ENCODE measurements at regions not wholly inside any gene's neighbourhood (a gene's known extent, or its start where the extent isn't known, plus 50 kb on each side); places are given as distances from the start of the nearest gene placed in this dataset.

- TF ChIP-seq ZNF462 (CRISPR knock-in tag; IDR thresholded peaks at IDR 0.05) (no peak), JUNB (IDR thresholded peaks at IDR 0.05; ENCODE audit: unreplicated experiment) (no peak), CREB1 (CRISPR knock-in tag; IDR thresholded peaks at IDR 0.05; ENCODE audit: low read depth) (no peak), NANOG (IDR thresholded peaks at IDR 0.05; ENCODE audit: borderline replicate concordance) (no peak), ZNF114 (CRISPR knock-in tag; IDR thresholded peaks at IDR 0.05) (no peak)
- TF ChIP-seq, protein P1, sequence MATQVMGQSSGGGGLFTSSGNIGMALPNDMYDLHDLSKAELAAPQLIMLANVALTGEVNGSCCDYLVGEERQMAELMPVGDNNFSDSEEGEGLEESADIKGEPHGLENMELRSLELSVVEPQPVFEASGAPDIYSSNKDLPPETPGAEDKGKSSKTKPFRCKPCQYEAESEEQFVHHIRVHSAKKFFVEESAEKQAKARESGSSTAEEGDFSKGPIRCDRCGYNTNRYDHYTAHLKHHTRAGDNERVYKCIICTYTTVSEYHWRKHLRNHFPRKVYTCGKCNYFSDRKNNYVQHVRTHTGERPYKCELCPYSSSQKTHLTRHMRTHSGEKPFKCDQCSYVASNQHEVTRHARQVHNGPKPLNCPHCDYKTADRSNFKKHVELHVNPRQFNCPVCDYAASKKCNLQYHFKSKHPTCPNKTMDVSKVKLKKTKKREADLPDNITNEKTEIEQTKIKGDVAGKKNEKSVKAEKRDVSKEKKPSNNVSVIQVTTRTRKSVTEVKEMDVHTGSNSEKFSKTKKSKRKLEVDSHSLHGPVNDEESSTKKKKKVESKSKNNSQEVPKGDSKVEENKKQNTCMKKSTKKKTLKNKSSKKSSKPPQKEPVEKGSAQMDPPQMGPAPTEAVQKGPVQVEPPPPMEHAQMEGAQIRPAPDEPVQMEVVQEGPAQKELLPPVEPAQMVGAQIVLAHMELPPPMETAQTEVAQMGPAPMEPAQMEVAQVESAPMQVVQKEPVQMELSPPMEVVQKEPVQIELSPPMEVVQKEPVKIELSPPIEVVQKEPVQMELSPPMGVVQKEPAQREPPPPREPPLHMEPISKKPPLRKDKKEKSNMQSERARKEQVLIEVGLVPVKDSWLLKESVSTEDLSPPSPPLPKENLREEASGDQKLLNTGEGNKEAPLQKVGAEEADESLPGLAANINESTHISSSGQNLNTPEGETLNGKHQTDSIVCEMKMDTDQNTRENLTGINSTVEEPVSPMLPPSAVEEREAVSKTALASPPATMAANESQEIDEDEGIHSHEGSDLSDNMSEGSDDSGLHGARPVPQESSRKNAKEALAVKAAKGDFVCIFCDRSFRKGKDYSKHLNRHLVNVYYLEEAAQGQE (IDR thresholded peaks at IDR 0.05; ENCODE audit: unreplicated experiment): no peak
Measured at GRCh38 chr3:147514366-147515160, 105.4 kb downstream of the ZIC1 start (continued).

Measured in GM23338 (cell line).